ENCODE measurements at regions not wholly inside any gene's neighbourhood (a gene's known extent, or its start where the extent isn't known, plus 50 kb on each side); places are given as distances from the start of the nearest gene placed in this dataset.

DNA sequence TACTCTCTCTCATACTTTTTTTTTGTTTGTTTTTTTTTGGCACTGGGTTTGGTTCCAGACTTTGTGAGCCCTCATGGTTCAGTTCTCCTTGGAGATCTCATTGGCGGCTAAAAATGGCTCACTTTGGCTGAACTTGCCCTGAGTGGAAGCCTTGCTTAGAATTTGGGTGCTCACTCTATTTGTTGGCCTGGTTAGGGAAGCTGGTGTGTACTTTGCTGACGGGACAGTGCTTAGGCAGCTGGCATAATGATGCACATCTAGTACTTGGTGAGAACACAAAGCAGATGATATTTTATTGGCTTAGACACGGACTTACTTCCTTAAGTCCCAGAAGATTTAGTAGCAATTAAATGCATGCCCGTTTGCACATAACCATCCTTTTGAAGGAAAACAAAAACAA is 66.5 kb upstream of the GRAMD1B start:
- TF ChIP-seq, protein P1, sequence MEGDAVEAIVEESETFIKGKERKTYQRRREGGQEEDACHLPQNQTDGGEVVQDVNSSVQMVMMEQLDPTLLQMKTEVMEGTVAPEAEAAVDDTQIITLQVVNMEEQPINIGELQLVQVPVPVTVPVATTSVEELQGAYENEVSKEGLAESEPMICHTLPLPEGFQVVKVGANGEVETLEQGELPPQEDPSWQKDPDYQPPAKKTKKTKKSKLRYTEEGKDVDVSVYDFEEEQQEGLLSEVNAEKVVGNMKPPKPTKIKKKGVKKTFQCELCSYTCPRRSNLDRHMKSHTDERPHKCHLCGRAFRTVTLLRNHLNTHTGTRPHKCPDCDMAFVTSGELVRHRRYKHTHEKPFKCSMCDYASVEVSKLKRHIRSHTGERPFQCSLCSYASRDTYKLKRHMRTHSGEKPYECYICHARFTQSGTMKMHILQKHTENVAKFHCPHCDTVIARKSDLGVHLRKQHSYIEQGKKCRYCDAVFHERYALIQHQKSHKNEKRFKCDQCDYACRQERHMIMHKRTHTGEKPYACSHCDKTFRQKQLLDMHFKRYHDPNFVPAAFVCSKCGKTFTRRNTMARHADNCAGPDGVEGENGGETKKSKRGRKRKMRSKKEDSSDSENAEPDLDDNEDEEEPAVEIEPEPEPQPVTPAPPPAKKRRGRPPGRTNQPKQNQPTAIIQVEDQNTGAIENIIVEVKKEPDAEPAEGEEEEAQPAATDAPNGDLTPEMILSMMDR (IDR thresholded peaks at IDR 0.05), result no peak
- TF ChIP-seq POLR2AphosphoS5 (IDR thresholded peaks at IDR 0.05), result peak; percentile 36

All from prostate gland (tissue), 2 donors.